Right lobe of liver (tissue), 4 donors: ENCODE measurements at regions not wholly inside any gene's neighbourhood (a gene's known extent, or its start where the extent isn't known, plus 50 kb on each side); places are given as distances from the start of the nearest gene placed in this dataset.

Source experiments
- CTCF ChIP-seq, 4 donors: fragments of 200-600 bp in 3 of 4; fragments of 450-650 bp in 1 of 4; IDR thresholded peaks; one replicate each; pipeline versions ENCODE4 v1.5.1 to v1.8.0; 2016 to 2022; ENCODE audit warnings: antibody characterized with exemption in 4 of 4, mild to moderate bottlenecking in 2 of 4
- POLR2A ChIP-seq: fragments of 450-650 bp; IDR thresholded peaks from one replicate; pipeline ENCODE4 v1.6.1; 2017; ENCODE audit warnings: antibody characterized with exemption, mild to moderate bottlenecking
- donor health status: DM: no; HTN: no; CAD: no.
- donor health status: DM: no; HTN: no; CAD: no.
- donor health status: DM: no; HTN: yes; CAD: no.

DNA sequence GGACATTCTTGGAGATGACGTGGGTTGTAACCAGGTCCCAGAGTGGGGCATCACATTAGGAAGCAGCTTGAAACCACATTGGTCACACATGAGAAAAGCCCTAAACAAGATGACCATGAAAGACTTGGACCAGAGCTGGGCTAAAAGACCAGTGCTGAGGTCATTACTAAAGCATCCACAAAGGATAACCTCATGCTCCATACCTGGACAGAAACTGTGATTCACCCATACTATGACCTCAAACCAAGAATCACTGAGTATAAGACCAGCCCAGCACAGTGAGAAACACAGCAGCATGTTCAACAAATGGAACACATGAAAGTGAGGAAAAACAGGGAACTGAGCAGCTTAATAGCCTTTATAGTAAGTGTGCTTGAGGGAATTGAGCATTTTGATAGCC is 635.5 kb upstream of the NETO1 start:
- TF ChIP-seq CTCF (IDR thresholded peaks at IDR 0.05) (no peak), POLR2A (no peak)
